Body of pancreas (tissue), 4 donors: ENCODE measurements at regions not wholly inside any gene's neighbourhood (a gene's known extent, or its start where the extent isn't known, plus 50 kb on each side); places are given as distances from the start of the nearest gene placed in this dataset.

Source experiments
- POLR2A ChIP-seq, 3 donors: fragments of 450-650 bp; IDR thresholded peaks; one replicate each; pipeline ENCODE4 v1.6.1; 2016; ENCODE audit warnings: antibody characterized with exemption in 3 of 3, mild to moderate bottlenecking in 2 of 3
- TF ChIP-seq, protein P1 (sequence below), 7 experiments: fragments of 450-650 bp in 4 of 7; fragments of 200-600 bp in 3 of 7; sonication (generic) in 3 of 7; IDR thresholded peaks; one replicate each; pipeline ENCODE4 v1.5.1; 2016 to 2019; ENCODE audit warnings: antibody characterized with exemption in 7 of 7

DNA sequence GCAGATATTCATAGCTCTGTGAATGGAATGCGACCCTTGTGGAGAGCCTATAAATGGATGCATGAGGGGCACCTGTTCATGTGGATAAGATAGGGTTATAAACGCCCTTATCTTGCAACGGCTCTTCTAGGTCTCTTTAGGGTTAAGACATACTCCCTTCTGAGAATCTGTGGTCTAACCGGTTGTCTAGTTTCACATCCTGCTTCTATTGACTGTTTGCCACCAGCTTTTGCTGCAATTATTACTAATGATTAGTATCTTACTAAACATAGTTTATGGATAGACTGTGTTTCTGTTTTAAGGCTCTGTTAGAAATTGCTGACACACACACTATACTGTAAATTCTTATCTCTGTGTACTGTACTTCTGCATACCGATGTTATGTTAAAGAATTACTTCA is 198.9 kb upstream of the CYLC2 start:
- TF ChIP-seq, protein P1, sequence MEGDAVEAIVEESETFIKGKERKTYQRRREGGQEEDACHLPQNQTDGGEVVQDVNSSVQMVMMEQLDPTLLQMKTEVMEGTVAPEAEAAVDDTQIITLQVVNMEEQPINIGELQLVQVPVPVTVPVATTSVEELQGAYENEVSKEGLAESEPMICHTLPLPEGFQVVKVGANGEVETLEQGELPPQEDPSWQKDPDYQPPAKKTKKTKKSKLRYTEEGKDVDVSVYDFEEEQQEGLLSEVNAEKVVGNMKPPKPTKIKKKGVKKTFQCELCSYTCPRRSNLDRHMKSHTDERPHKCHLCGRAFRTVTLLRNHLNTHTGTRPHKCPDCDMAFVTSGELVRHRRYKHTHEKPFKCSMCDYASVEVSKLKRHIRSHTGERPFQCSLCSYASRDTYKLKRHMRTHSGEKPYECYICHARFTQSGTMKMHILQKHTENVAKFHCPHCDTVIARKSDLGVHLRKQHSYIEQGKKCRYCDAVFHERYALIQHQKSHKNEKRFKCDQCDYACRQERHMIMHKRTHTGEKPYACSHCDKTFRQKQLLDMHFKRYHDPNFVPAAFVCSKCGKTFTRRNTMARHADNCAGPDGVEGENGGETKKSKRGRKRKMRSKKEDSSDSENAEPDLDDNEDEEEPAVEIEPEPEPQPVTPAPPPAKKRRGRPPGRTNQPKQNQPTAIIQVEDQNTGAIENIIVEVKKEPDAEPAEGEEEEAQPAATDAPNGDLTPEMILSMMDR (IDR thresholded peaks at IDR 0.05) = no peak
- no peak for TF ChIP-seq POLR2A (IDR thresholded peaks at IDR 0.05)
